Esophagus squamous epithelium (tissue), 5 donors: ENCODE measurements at regions not wholly inside any gene's neighbourhood (a gene's known extent, or its start where the extent isn't known, plus 50 kb on each side); places are given as distances from the start of the nearest gene placed in this dataset.

ENCODE experiments used
- DNase-seq: peaks from one replicate; lab custom pipeline; 2025; lab: John Stamatoyannopoulos, UW
- H3K27ac ChIP-seq, 4 donors: fragments of 200-600 bp; sonication (generic); one replicate each; pipeline ENCODE4 v1.5.1; 2016 to 2019; ENCODE audit warnings: mild to moderate bottlenecking in 1 of 4
- H3K27me3 ChIP-seq, 4 donors: fragments of 200-600 bp; sonication (generic); 1 replicate in 3 of 4; 2 replicates in 1 of 4; pipeline versions ENCODE4 v1.5.1 to v1.6.0; 2017 to 2021; ENCODE audit warnings: antibody characterized with exemption in 1 of 4
- H3K36me3 ChIP-seq, 3 donors: fragments of 200-600 bp; sonication (generic); one replicate each; pipeline ENCODE4 v1.5.1; 2016 to 2019
- H3K4me1 ChIP-seq, 3 donors: fragments of 200-600 bp; sonication (generic); one replicate each; pipeline ENCODE4 v1.5.1; 2017 to 2019
- H3K4me3 ChIP-seq, 4 donors: fragments of 200-600 bp; sonication (generic); 1 replicate in 3 of 4; 2 replicates in 1 of 4; pipeline ENCODE4 v1.5.1; 2016 to 2019; ENCODE audit warnings: mild to moderate bottlenecking in 2 of 4, moderate library complexity in 1 of 4
- H3K9me3 ChIP-seq, 3 donors: fragments of 200-600 bp; sonication (generic); one replicate each; pipeline ENCODE4 v1.5.1; 2016 to 2019
- POLR2A ChIP-seq, 4 donors: fragments of 450-650 bp; IDR thresholded peaks; one replicate each; pipeline ENCODE4 v1.6.1; 2017; ENCODE audit warnings: antibody characterized with exemption in 4 of 4, mild to moderate bottlenecking in 4 of 4, moderate library complexity in 3 of 4
- WGBS, 2 donors: methylation state at CpG; one replicate each; pipeline ENCODE4 v1.1.5; 2018; 5-methylcytosine and 5-hydroxymethylcytosine counted together
- intact Hi-C: fragments of 100-400 bp; cut with DNase I; formaldehyde crosslinking; loops from one replicate; pipeline ENCODE4 v1.15.0; 2022
- TF ChIP-seq, protein P1 (sequence below), 6 experiments: fragments of 450-650 bp in 4 of 6; fragments of 200-600 bp in 2 of 6; sonication (generic) in 2 of 6; IDR thresholded peaks; one replicate each; pipeline ENCODE4 v1.5.1; 2016 to 2019; ENCODE audit warnings: antibody characterized with exemption in 6 of 6, mild to moderate bottlenecking in 4 of 6, moderate library complexity in 4 of 6
- donor health status: DM: yes; HTN: yes; CAD: no.

DNA sequence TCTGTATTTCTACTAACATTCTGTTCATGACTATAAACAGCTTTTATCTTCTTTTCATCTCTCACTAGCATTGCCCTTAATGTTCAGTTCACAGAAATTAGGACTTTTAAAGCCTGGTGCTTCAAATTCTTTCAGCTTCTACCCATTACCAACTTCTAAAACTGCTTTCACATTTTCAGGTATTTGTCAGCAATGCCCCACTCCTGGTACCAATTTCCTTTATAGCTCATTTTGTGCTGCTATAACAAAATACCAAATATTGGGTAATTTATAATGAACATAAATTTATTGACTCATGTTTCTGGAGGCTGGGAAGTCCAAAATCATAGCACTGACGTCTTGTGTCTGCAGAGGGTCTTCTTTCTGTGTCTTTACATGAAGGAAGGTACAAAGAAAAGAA is 753.1 kb upstream of the CCDC54 start:
- H3K27ac ChIP-seq = no peak overlapping the region
- no peak overlapping the region for H3K4me3 ChIP-seq
- H3K9me3 ChIP-seq = peaks cover 0 to 9% (median 0%) of the 10 kb centered on the region in 3 donors
- H3K4me1 ChIP-seq = no peaks in the 10 kb centered on the region
- 88 to 93% methylated on average over 1 of the region's 1 CpG for WGBS, 2 donors
- intact Hi-C loops = no loop called here
- H3K36me3 ChIP-seq = no peaks in the 10 kb centered on the region
- no peak for DNase-seq
- no peaks in the 10 kb centered on the region for H3K27me3 ChIP-seq
- TF ChIP-seq POLR2A (IDR thresholded peaks at IDR 0.05) = no peak
- TF ChIP-seq, protein P1, sequence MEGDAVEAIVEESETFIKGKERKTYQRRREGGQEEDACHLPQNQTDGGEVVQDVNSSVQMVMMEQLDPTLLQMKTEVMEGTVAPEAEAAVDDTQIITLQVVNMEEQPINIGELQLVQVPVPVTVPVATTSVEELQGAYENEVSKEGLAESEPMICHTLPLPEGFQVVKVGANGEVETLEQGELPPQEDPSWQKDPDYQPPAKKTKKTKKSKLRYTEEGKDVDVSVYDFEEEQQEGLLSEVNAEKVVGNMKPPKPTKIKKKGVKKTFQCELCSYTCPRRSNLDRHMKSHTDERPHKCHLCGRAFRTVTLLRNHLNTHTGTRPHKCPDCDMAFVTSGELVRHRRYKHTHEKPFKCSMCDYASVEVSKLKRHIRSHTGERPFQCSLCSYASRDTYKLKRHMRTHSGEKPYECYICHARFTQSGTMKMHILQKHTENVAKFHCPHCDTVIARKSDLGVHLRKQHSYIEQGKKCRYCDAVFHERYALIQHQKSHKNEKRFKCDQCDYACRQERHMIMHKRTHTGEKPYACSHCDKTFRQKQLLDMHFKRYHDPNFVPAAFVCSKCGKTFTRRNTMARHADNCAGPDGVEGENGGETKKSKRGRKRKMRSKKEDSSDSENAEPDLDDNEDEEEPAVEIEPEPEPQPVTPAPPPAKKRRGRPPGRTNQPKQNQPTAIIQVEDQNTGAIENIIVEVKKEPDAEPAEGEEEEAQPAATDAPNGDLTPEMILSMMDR (IDR thresholded peaks at IDR 0.05) = no peak

DNA sequence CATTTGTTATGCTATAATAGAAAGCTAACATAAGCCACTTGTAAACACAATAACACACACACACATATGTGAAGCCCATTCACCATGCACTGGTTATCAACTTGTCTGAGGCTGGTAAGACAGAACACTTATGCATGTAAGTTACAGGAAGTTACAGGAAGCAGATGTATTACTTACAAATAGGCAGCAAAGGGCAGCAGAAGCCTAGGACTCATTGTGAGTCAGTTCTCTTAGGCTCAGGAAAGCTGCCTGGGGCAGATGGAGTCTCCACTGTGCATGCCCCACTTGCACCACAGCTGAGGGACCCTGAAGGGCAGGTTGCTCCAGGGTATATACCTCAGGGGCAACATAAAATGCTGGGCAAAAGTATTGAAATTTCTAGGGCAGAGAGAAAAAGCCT is 748.8 kb upstream of the CCDC54 start:
- Histone ChIP-seq H3K27me3 (no peaks in the 10 kb centered on the region), H3K9me3 (peaks cover 0 to 9% (median 0%) of the 10 kb centered on the region in 3 donors), H3K27ac (no peak overlapping the region), H3K4me3 (no peak overlapping the region), H3K4me1 (no peaks in the 10 kb centered on the region), H3K36me3 (no peaks in the 10 kb centered on the region)
- intact Hi-C loops = no loop called here
- TF ChIP-seq, protein P1 (IDR thresholded peaks at IDR 0.05) = no peak
- TF ChIP-seq POLR2A (IDR thresholded peaks at IDR 0.05) = no peak
- no peak for DNase-seq

DNA sequence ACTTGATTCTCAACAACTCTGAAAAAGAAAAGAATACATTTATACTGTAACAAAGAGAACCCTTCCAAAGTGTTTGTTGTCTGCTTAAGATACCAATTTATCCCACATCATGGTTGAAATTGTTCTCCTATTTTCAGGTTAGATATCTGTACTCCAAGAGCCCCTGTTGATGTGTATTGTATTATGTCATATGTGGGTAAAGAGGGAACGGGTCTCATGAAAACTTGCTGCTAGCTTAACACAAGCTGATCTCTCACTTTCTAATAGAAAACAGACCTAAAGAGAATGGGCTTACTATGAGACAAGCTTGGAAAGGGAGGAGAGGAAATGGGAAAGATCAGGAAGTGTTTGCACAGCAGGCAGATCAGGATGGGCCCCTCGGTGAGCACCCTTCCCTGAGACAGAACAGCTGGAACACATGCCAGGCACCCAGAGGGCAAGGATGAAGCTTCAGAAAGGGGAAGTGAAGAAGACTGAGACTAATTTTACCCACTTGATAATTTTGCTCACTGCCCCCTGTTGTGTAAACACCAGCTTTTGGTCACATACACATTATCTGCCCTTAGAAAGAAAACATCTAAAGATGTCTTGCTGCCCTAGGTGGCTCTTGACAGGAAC is 747.9 kb upstream of the CCDC54 start:
- Histone ChIP-seq H3K36me3 (no peaks in the 10 kb centered on the region), H3K4me3 (no peak overlapping the region), H3K9me3 (peaks cover 0 to 2% (median 0%) of the 10 kb centered on the region in 3 donors), H3K27me3 (no peaks in the 10 kb centered on the region), H3K27ac (no peak overlapping the region), H3K4me1 (no peaks in the 10 kb centered on the region)
- TF ChIP-seq, protein P1 (IDR thresholded peaks at IDR 0.05) = no peak
- TF ChIP-seq POLR2A (IDR thresholded peaks at IDR 0.05) = no peak
- WGBS, 2 donors = 39 to 59% methylated on average over 2 of the region's 2 CpGs
- intact Hi-C loops = no loop called here
- DNase-seq = no peak

DNA sequence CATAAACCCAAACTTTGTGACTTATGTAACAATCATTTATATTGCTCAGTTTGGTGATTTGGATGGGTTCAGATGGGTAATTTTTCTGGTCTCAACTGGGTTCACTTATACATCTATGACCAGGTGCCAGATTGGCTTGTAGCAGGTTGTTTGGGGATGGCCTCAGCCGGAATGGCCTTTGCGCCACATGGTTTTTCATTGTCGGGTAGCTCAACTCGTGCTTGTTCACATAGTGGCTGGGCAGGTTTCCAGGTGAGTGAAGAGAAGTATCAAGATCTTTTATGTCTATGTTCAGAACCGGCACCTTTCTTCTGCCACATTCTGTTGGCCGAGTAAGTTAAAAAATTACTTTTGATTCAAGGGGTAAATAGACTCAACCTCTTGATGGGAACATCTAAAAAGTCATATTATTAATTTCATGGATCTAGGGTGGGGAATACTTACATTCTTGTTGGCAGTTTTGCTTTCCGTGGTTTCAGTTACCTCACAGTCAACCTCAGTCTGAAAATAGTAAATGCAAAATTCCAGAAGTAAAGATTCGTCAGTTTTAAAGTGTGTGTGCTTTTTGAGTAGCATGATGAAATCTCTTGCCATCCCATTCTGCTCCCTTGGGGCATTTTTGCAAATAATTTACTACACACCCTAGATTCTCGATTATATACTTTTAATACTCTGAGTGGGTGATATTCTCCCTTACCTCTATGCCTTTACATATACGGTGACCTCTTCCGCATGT is 745.7 kb upstream of the CCDC54 start:
- intact Hi-C loops = no loop called here
- Histone ChIP-seq H3K9me3 (no peaks in the 10 kb centered on the region), H3K4me1 (no peaks in the 10 kb centered on the region), H3K27me3 (no peaks in the 10 kb centered on the region), H3K4me3 (no peak overlapping the region), H3K27ac (no peak overlapping the region), H3K36me3 (no peaks in the 10 kb centered on the region)
- WGBS, 2 donors = 85 to 88% methylated on average over 11 of the region's 11 CpGs
- DNase-seq = no peak
- TF ChIP-seq, protein P1 (IDR thresholded peaks at IDR 0.05) = no peak
- TF ChIP-seq POLR2A (IDR thresholded peaks at IDR 0.05) = no peak

DNA sequence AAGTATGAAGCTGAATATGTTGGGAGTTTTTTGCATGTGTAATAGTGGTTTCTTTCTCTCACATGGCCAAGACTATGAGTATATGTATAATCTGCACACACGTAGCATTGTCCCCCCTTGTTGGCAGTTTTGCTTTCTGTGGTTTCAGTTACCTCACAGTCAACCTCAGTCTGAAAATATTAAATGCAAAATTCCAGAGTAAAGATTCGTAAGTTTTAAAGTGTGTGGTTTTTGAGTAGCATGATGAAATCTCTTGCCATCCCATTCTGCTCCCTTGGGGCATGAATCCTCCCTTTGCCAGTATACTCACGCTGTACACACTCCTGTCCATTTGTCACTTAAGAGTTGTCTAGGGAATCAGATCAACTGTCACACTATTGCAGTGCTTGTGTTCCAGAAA is 742.0 kb upstream of the CCDC54 start:
- DNase-seq = no peak
- Histone ChIP-seq H3K27ac (no peak overlapping the region), H3K27me3 (no peaks in the 10 kb centered on the region), H3K9me3 (no peaks in the 10 kb centered on the region), H3K36me3 (no peaks in the 10 kb centered on the region), H3K4me3 (no peak overlapping the region), H3K4me1 (no peaks in the 10 kb centered on the region)
- intact Hi-C loops = no loop called here
- whole genome bisulfite sequencing, 2 donors = 71% methylated on average over 3 of the region's 3 CpGs
- no peak for TF ChIP-seq POLR2A (IDR thresholded peaks at IDR 0.05)
- TF ChIP-seq, protein P1 (IDR thresholded peaks at IDR 0.05) = no peak
